ENCODE measurements at regions not wholly inside any gene's neighbourhood (a gene's known extent, or its start where the extent isn't known, plus 50 kb on each side); places are given as distances from the start of the nearest gene placed in this dataset.

GRCh38 chrX:22527302-22527701 is 254.6 kb downstream of the CBLL2 start:
- Histone ChIP-seq H3K27me3 (no peaks in the 10 kb centered on the region), H3K9me3 (no peaks in the 10 kb centered on the region), H3K4me1 (no peaks in the 10 kb centered on the region), H3K36me3 (replicated peaks in 1 of 2; ENCODE audit: insufficient read depth in 1 of 2, low read depth in 2 of 2) (no peaks in the 10 kb centered on the region), H3K27ac (no peak overlapping the region), H3K4me3 (no peak overlapping the region)
- DNase-seq (no peak), ATAC-seq (no peak)
- intact Hi-C loops (cut with DNase I): no loop called here
- 7 to 9% methylated on average over 1 of the region's 1 CpG for WGBS, 2 donors
- TF ChIP-seq CTCF (IDR thresholded peaks at IDR 0.05) (no peak), POLR2A (IDR thresholded peaks at IDR 0.05) (no peak)

GRCh38 chrX:22533898-22534297 is 261.2 kb downstream of the CBLL2 start:
- ATAC-seq: no peak
- no peaks in the 10 kb centered on the region for H3K9me3 ChIP-seq
- TF ChIP-seq CTCF (IDR thresholded peaks at IDR 0.05) (no peak), POLR2A (IDR thresholded peaks at IDR 0.05) (no peak)
- H3K27ac ChIP-seq: no peak overlapping the region
- H3K36me3 ChIP-seq (replicated peaks in 1 of 2; ENCODE audit: insufficient read depth in 1 of 2, low read depth in 2 of 2): no peaks in the 10 kb centered on the region
- intact Hi-C loops (cut with DNase I): no loop called here
- no peak for DNase-seq
- 62 to 72% methylated on average over 5 of the region's 5 CpGs for WGBS, 2 donors
- H3K4me3 ChIP-seq: no peak overlapping the region
- no peaks in the 10 kb centered on the region for H3K4me1 ChIP-seq
- no peaks in the 10 kb centered on the region for H3K27me3 ChIP-seq

- TF ChIP-seq POLR2A (IDR thresholded peaks at IDR 0.05): no peak
- no peak for TF ChIP-seq CTCF (IDR thresholded peaks at IDR 0.05)
- 72 to 74% methylated on average over 5 of the region's 5 CpGs for WGBS, 2 donors
- intact Hi-C loops (cut with DNase I): no loop called here
These were observed 261.9 kb downstream of the CBLL2 start for GRCh38 chrX:22534643-22535042.

GRCh38 chrX:22536746-22537304 is 264.1 kb downstream of the CBLL2 start:
- intact Hi-C loops (cut with DNase I): no loop called here
- H3K27ac ChIP-seq: no peak overlapping the region
- TF ChIP-seq CTCF (IDR thresholded peaks at IDR 0.05) (no peak), POLR2A (IDR thresholded peaks at IDR 0.05) (no peak)
- ATAC-seq: no peak
- no peak for DNase-seq
- no peaks in the 10 kb centered on the region for H3K27me3 ChIP-seq
- no peak overlapping the region for H3K4me3 ChIP-seq
- no peaks in the 10 kb centered on the region for H3K9me3 ChIP-seq
- no peaks in the 10 kb centered on the region for H3K4me1 ChIP-seq
- 11 to 23% methylated on average over 4 to 5 of the region's 5 CpGs for WGBS, 2 donors
- no peaks in the 10 kb centered on the region for H3K36me3 ChIP-seq (replicated peaks in 1 of 2; ENCODE audit: insufficient read depth in 1 of 2, low read depth in 2 of 2)

More at GRCh38 chrX:22534643-22535042, 261.9 kb downstream of the CBLL2 start:
- H3K9me3 ChIP-seq: no peaks in the 10 kb centered on the region
- DNase-seq: no peak
- no peaks in the 10 kb centered on the region for H3K4me1 ChIP-seq
- no peak for ATAC-seq
- no peaks in the 10 kb centered on the region for H3K27me3 ChIP-seq
- no peak overlapping the region for H3K4me3 ChIP-seq
- no peak overlapping the region for H3K27ac ChIP-seq
- H3K36me3 ChIP-seq (replicated peaks in 1 of 2; ENCODE audit: insufficient read depth in 1 of 2, low read depth in 2 of 2): no peaks in the 10 kb centered on the region

- ATAC-seq (no peak), DNase-seq (no peak)
- WGBS, 2 donors: 79 to 87% methylated on average over 4 of the region's 4 CpGs
- intact Hi-C loops (cut with DNase I): no loop called here
- TF ChIP-seq POLR2A (IDR thresholded peaks at IDR 0.05) (no peak), CTCF (IDR thresholded peaks at IDR 0.05) (no peak)
- no peak overlapping the region for H3K4me3 ChIP-seq
- H3K4me1 ChIP-seq: no peaks in the 10 kb centered on the region
- H3K9me3 ChIP-seq: no peaks in the 10 kb centered on the region
- H3K36me3 ChIP-seq (replicated peaks in 1 of 2; ENCODE audit: insufficient read depth in 1 of 2, low read depth in 2 of 2): no peaks in the 10 kb centered on the region
- H3K27me3 ChIP-seq: no peaks in the 10 kb centered on the region
- no peak overlapping the region for H3K27ac ChIP-seq
These were observed 265.9 kb downstream of the CBLL2 start for GRCh38 chrX:22538580-22538979.

Measured in body of pancreas (tissue), 4 donors.